A549 (cell line): ENCODE measurements at regions not wholly inside any gene's neighbourhood (a gene's known extent, or its start where the extent isn't known, plus 50 kb on each side); places are given as distances from the start of the nearest gene placed in this dataset.

Experiments used
- ATAC-seq, 2 experiments: fragments of 200-7000 bp in 1 of 2; fragments of >200 bp in 1 of 2; cut with Nextera tagmentation in 1 of 2; cut with Tn5 transposase in 1 of 2; 3 replicates each; pipeline versions ENCODE4 v1.8.0 to v1.9.1; 2018 to 2020; ENCODE audit warnings: mild to moderate bottlenecking in 1 of 2, moderate library complexity in 1 of 2
- CTCF ChIA-PET: fragments of 300-600 bp; sonication (Branson Sonifier 250); formaldehyde crosslinking; extraction: SDS; loops from one replicate; lab custom pipeline; 2021; ENCODE audit warnings: antibody characterized with exemption, inconsistent platforms; lab: Yijun Ruan, JAX
- POLR2A ChIA-PET: fragments of 350-600 bp; formaldehyde crosslinking; extraction: SDS; loops from one replicate; lab custom pipeline; 2021; ENCODE audit warnings: antibody characterized with exemption, inconsistent platforms; lab: Yijun Ruan, JAX
- DNase-seq, 2 experiments: peaks; one replicate each; pipeline versions ENCODE4 v3.0.0 to v3.0.0-alpha.2; 2011 to 2016; ENCODE audit warnings: low read depth in 1 of 2, low spot score in 1 of 2
- FAIRE-seq: peaks from 2 replicates; lab custom pipeline; 2011; peaks lifted over from hg19 to GRCh38; lab: Jason Lieb, UNC
- H3K27ac ChIP-seq, 2 experiments: fragments of >200 bp; sonication (Bioruptor Twin); formaldehyde crosslinking; 3 replicates each; pipeline ENCODE4 v1.5.1; 2016 to 2017
- H3K4me1 ChIP-seq: fragments of >200 bp; sonication (Bioruptor Twin); formaldehyde crosslinking; 3 replicates; pipeline ENCODE4 v1.6.1; 2016
- H3K4me2 ChIP-seq: fragments of >200 bp; sonication (Bioruptor Twin); formaldehyde crosslinking; 3 replicates; pipeline ENCODE4 v1.6.1; 2016
- H3K4me3 ChIP-seq: fragments of >200 bp; sonication (Bioruptor Twin); formaldehyde crosslinking; 3 replicates; pipeline ENCODE4 v1.5.1; 2016
- H3K9me3 ChIP-seq: fragments of >200 bp; sonication (Bioruptor Twin); formaldehyde crosslinking; 3 replicates; pipeline ENCODE4 v1.6.1; 2016
- CTCF ChIP-seq: fragments of >200 bp; sonication (Bioruptor Twin); formaldehyde crosslinking; IDR thresholded peaks from 3 replicates; pipeline ENCODE4 v1.5.1; 2016
- EP300 ChIP-seq, 2 experiments: fragments of >200 bp; sonication (Bioruptor Twin); formaldehyde crosslinking; IDR thresholded peaks; 2 replicates in 1 of 2; 3 replicates in 1 of 2; pipeline ENCODE4 v1.6.1; 2016 to 2017
- ESRRA ChIP-seq: fragments of 150-350 bp; IDR thresholded peaks from 2 replicates; pipeline ENCODE4 v1.6.1; 2014; ENCODE audit warnings: mild to moderate bottlenecking, low read length, borderline replicate concordance
- FOSB ChIP-seq: fragments of 250-450 bp; sonication (Bioruptor Pico); IDR thresholded peaks from 2 replicates; pipeline ENCODE4 v1.5.0; 2020; ENCODE audit warnings: mild to moderate bottlenecking, moderate library complexity
- FOSL2 ChIP-seq, 2 experiments: fragments of 450-650 bp in 1 of 2; fragments of >200 bp in 1 of 2; sonication (Bioruptor Twin) in 1 of 2; formaldehyde crosslinking; IDR thresholded peaks; 2 replicates each; pipeline versions ENCODE4 v1.5.0 to v1.6.1; 2016 to 2020; ENCODE audit warnings: mild to moderate bottlenecking in 1 of 2, moderate library complexity in 1 of 2
- HES2 ChIP-seq: fragments of >200 bp; sonication (Bioruptor Twin); formaldehyde crosslinking; IDR thresholded peaks from 2 replicates; pipeline ENCODE4 v1.6.1; 2016
- HEYL ChIP-seq: fragments of 250-450 bp; sonication (Bioruptor Pico); IDR thresholded peaks from 2 replicates; pipeline ENCODE4 v1.8.0; 2021; ENCODE audit warnings: mild to moderate bottlenecking, moderate library complexity
- HOXB5 ChIP-seq: fragments of 250-450 bp; sonication (Bioruptor Pico); IDR thresholded peaks from 2 replicates; pipeline ENCODE4 v1.5.0; 2020; ENCODE audit warnings: mild to moderate bottlenecking, moderate library complexity
- KDM1A ChIP-seq: fragments of 200-600 bp; sonication (generic); IDR thresholded peaks from 2 replicates; pipeline ENCODE4 v1.6.1; 2016; ENCODE audit warnings: low read depth, mild to moderate bottlenecking
- MAX ChIP-seq: IDR thresholded peaks from 2 replicates; pipeline ENCODE4 v1.6.1; 2012
- MAZ ChIP-seq: fragments of 150-350 bp; IDR thresholded peaks from 2 replicates; pipeline ENCODE4 v1.6.1; 2014; ENCODE audit warnings: antibody characterized with exemption, low read depth, low read length, borderline replicate concordance
- NFE2L2 ChIP-seq: fragments of 150-350 bp; conservative IDR thresholded peaks from 2 replicates; pipeline ENCODE4 v1.6.1; 2014; ENCODE audit warnings: low read length
- POLR2AphosphoS2 ChIP-seq: conservative IDR thresholded peaks from 2 replicates; pipeline ENCODE4 v1.6.1; 2012; ENCODE audit warnings: low read length, improper control_type of control experiment, inconsistent platforms
- RAD21 ChIP-seq, 2 experiments: fragments of >200 bp in 1 of 2; sonication (Bioruptor Twin) in 1 of 2; formaldehyde crosslinking in 1 of 2; IDR thresholded peaks in 1 of 2; conservative IDR thresholded peaks in 1 of 2; 2 replicates in 1 of 2; 3 replicates in 1 of 2; pipeline ENCODE4 v1.6.1; 2012 to 2018; ENCODE audit warnings: inconsistent platforms in 1 of 2
- REST ChIP-seq: fragments of 200-600 bp; sonication (generic); IDR thresholded peaks from 2 replicates; pipeline ENCODE4 v1.6.1; 2016; ENCODE audit warnings: antibody characterized with exemption, mild to moderate bottlenecking, moderate library complexity
- RFX5 ChIP-seq: fragments of 450-650 bp; IDR thresholded peaks from 2 replicates; pipeline ENCODE4 v1.7.1; 2014; ENCODE audit warnings: antibody characterized with exemption, mild to moderate bottlenecking, moderate library complexity
- RNF2 ChIP-seq: fragments of 200-600 bp; sonication (generic); IDR thresholded peaks from 2 replicates; pipeline ENCODE4 v1.6.1; 2016; ENCODE audit warnings: low read depth, mild to moderate bottlenecking, antibody characterized with exemption, moderate library complexity, borderline replicate concordance
- TFCP2L1 ChIP-seq: fragments of 250-450 bp; sonication (Bioruptor Pico); IDR thresholded peaks from 2 replicates; pipeline ENCODE4 v1.5.0; 2021; ENCODE audit warnings: mild to moderate bottlenecking
- USF2 ChIP-seq: fragments of 450-650 bp; IDR thresholded peaks from 2 replicates; pipeline ENCODE4 v1.6.1; 2014; ENCODE audit warnings: antibody characterized with exemption
- WGBS: methylation state at CpG from one replicate; pipeline ENCODE4 v1.1.6; 2017; ENCODE audit errors: missing lambda C conversion rate; 5-methylcytosine and 5-hydroxymethylcytosine counted together

- no peak overlapping the region for H3K27ac ChIP-seq
- no peaks in the 10 kb centered on the region for H3K9me3 ChIP-seq
- ATAC-seq (no peak; a peak in 1 of 6 replicates), DNase-seq (peak; percentile 10 to 65), FAIRE-seq (peak; percentile 7)
- TF ChIP-seq HES2 (no peak), FOSL2 (IDR thresholded peaks at IDR 0.05) (no peak), FOSL2 (CRISPR knock-in tag; IDR thresholded peaks at IDR 0.05) (peak; percentile 59)
- CTCF ChIA-PET = no interaction called here
- POLR2A ChIA-PET = no interaction called here
- no peak overlapping the region for H3K4me2 ChIP-seq
- H3K4me1 ChIP-seq = peaks cover 11% of the 10 kb centered on the region; the same call in 2 of the 3 replicates
- no peak overlapping the region for H3K4me3 ChIP-seq
- 10% methylated on average over 2 of the region's 2 CpGs for WGBS
Observed at GRCh38 chr12:91685917-91686316, 459.7 kb downstream of the BTG1 start.

- ChIA-PET CTCF (interaction anchor here (0.6 kb wide), 1 partner anchor 15 kb away, joined by 3 read pairs; no protein-coding TSS in a partner anchor), POLR2A (no interaction called here)
- Histone ChIP-seq H3K9me3 (no peaks in the 10 kb centered on the region), H3K4me2 (no peak overlapping the region)
- TF ChIP-seq USF2 (no peak), ESRRA (no peak)
- TF ChIP-seq, all 56 proteins: peak for 0
- DNase-seq (no peak), FAIRE-seq (no peak), ATAC-seq (no peak)
- Histone ChIP-seq H3K4me3 (no peak overlapping the region), H3K27ac (no peak overlapping the region), H3K4me1 (peaks cover 3% of the 10 kb centered on the region; the same call in 2 of the 3 replicates)
- WGBS = 44% methylated on average over 10 of the region's 11 CpGs
Observed at GRCh38 chr12:91681751-91682150, 463.9 kb downstream of the BTG1 start.

- H3K4me2 ChIP-seq = no peak overlapping the region
- H3K9me3 ChIP-seq = no peaks in the 10 kb centered on the region
- no peaks in the 10 kb centered on the region for H3K4me1 ChIP-seq
- H3K4me3 ChIP-seq = no peak overlapping the region
- TF ChIP-seq POLR2AphosphoS2 (no peak), HES2 (no peak), MAX (no peak), REST (no peak), TFCP2L1 (CRISPR knock-in tag) (no peak), KDM1A (no peak), MAZ (no peak), HEYL (CRISPR knock-in tag) (no peak), FOSB (CRISPR knock-in tag) (no peak), NFE2L2 (no peak), RFX5 (no peak), EP300 (IDR thresholded peaks at IDR 0.05) (no peak), CTCF (no peak), HOXB5 (CRISPR knock-in tag) (no peak), RAD21 (conservative IDR thresholded peaks at IDR 0.05 in 1 of 2, IDR thresholded peaks at IDR 0.05 in 1 of 2) (no peak), RNF2 (no peak)
- 58% methylated on average over 2 of the region's 2 CpGs for whole genome bisulfite sequencing
- ChIA-PET CTCF (interaction anchor here (1.1 kb wide), 1 partner anchor 10 kb away, joined by 3 read pairs; no protein-coding TSS in a partner anchor), POLR2A (no interaction called here)
- H3K27ac ChIP-seq = no peak overlapping the region
- DNase-seq (no peak), FAIRE-seq (no peak), ATAC-seq (no peak)
Observed at GRCh38 chr12:91680864-91681263, 464.8 kb downstream of the BTG1 start.
